Ascending aorta (tissue), 2 donors: ENCODE measurements at regions not wholly inside any gene's neighbourhood (a gene's known extent, or its start where the extent isn't known, plus 50 kb on each side); places are given as distances from the start of the nearest gene placed in this dataset.

Experiments used
- DNase-seq, 2 donors: peaks; one replicate each; pipeline ENCODE4 v3.0.0-alpha.2; 2019; ENCODE audit warnings: low spot score in 2 of 2
- H3K27ac ChIP-seq, 2 donors: fragments of 200-600 bp; sonication (generic); one replicate each; pipeline ENCODE4 v1.5.1; 2016 to 2017; ENCODE audit warnings: mild to moderate bottlenecking in 1 of 2
- H3K27me3 ChIP-seq: fragments of 200-600 bp; sonication (generic); one replicate; pipeline ENCODE4 v1.5.1; 2017
- H3K36me3 ChIP-seq, 2 donors: fragments of 200-600 bp; sonication (generic); one replicate each; pipeline ENCODE4 v1.5.1; 2016
- H3K4me1 ChIP-seq, 2 donors: fragments of 200-600 bp; sonication (generic); one replicate each; pipeline ENCODE4 v1.5.1; 2016 to 2017; ENCODE audit warnings: mild to moderate bottlenecking in 1 of 2
- H3K4me3 ChIP-seq, 2 donors: fragments of 200-600 bp; sonication (generic); one replicate each; pipeline ENCODE4 v1.5.1; 2016 to 2017; ENCODE audit warnings: mild to moderate bottlenecking in 1 of 2
- H3K9me3 ChIP-seq, 2 donors: fragments of 200-600 bp; sonication (generic); one replicate each; pipeline ENCODE4 v1.5.1; 2016
- CTCF ChIP-seq, 3 experiments: fragments of 200-600 bp in 2 of 3; fragments of 450-650 bp in 1 of 3; sonication (generic) in 2 of 3; IDR thresholded peaks; one replicate each; pipeline ENCODE4 v1.5.1; 2016 to 2019; ENCODE audit warnings: antibody characterized with exemption in 3 of 3, mild to moderate bottlenecking in 1 of 3, moderate library complexity in 1 of 3
- intact Hi-C: fragments of 100-400 bp; cut with DNase I; formaldehyde crosslinking; loops from one replicate; pipeline ENCODE4 v1.15.1; 2023

- no peak overlapping the region for H3K4me3 ChIP-seq
- H3K27ac ChIP-seq, result no peak overlapping the region
- intact Hi-C loops, result no loop called here
- H3K36me3 ChIP-seq, result no peaks in the 10 kb centered on the region
- no peak for DNase-seq
- TF ChIP-seq CTCF (IDR thresholded peaks at IDR 0.05), result no peak
- no peaks in the 10 kb centered on the region for H3K9me3 ChIP-seq
- H3K27me3 ChIP-seq, result no peaks in the 10 kb centered on the region
- no peaks in the 10 kb centered on the region for H3K4me1 ChIP-seq
Measured at GRCh38 chr5:124126504-124127217, 614.7 kb downstream of the CSNK1G3 start.

- Histone ChIP-seq H3K27me3 (no peaks in the 10 kb centered on the region), H3K9me3 (no peaks in the 10 kb centered on the region), H3K36me3 (no peaks in the 10 kb centered on the region), H3K4me3 (no peak overlapping the region), H3K27ac (no peak overlapping the region), H3K4me1 (no peaks in the 10 kb centered on the region)
- intact Hi-C loops, result no loop called here
- no peak for TF ChIP-seq CTCF (IDR thresholded peaks at IDR 0.05)
- DNase-seq, result no peak
Measured at GRCh38 chr5:124124711-124125229, 612.8 kb downstream of the CSNK1G3 start.

- no peak for DNase-seq
- TF ChIP-seq CTCF (IDR thresholded peaks at IDR 0.05), result no peak
- Histone ChIP-seq H3K9me3 (no peaks in the 10 kb centered on the region), H3K27me3 (no peaks in the 10 kb centered on the region), H3K4me1 (no peaks in the 10 kb centered on the region), H3K4me3 (no peak overlapping the region), H3K27ac (no peak overlapping the region), H3K36me3 (no peaks in the 10 kb centered on the region)
- intact Hi-C loops, result no loop called here
Measured at GRCh38 chr5:124121198-124121597, 609.2 kb downstream of the CSNK1G3 start.

GRCh38 chr5:124114911-124115310 lies 602.9 kb downstream of the CSNK1G3 start:
- no peak for TF ChIP-seq CTCF (IDR thresholded peaks at IDR 0.05)
- H3K9me3 ChIP-seq, result no peaks in the 10 kb centered on the region
- no peak overlapping the region for H3K27ac ChIP-seq
- no peak for DNase-seq
- H3K4me3 ChIP-seq, result no peak overlapping the region
- intact Hi-C loops, result no loop called here
- no peaks in the 10 kb centered on the region for H3K27me3 ChIP-seq
- H3K36me3 ChIP-seq, result no peaks in the 10 kb centered on the region
- H3K4me1 ChIP-seq, result no peaks in the 10 kb centered on the region

- H3K27ac ChIP-seq, result no peak overlapping the region
- intact Hi-C loops, result no loop called here
- no peaks in the 10 kb centered on the region for H3K9me3 ChIP-seq
- H3K4me3 ChIP-seq, result no peak overlapping the region
- H3K36me3 ChIP-seq, result no peaks in the 10 kb centered on the region
- DNase-seq, result no peak
- TF ChIP-seq CTCF (IDR thresholded peaks at IDR 0.05), result no peak
- no peaks in the 10 kb centered on the region for H3K4me1 ChIP-seq
- no peaks in the 10 kb centered on the region for H3K27me3 ChIP-seq
Measured at GRCh38 chr5:124111886-124112285, 599.9 kb downstream of the CSNK1G3 start.
